SU-DHL-6 (cell line): ENCODE measurements at regions not wholly inside any gene's neighbourhood (a gene's known extent, or its start where the extent isn't known, plus 50 kb on each side); places are given as distances from the start of the nearest gene placed in this dataset.

Experiments used
- H2AFZ ChIP-seq: fragments of 200-600 bp; sonication (generic); 2 replicates; pipeline ENCODE4 v1.6.1; 2014; ENCODE audit warnings: low read depth, mild to moderate bottlenecking, moderate library complexity, mixed read lengths, antibody characterized with exemption, low read length; ENCODE audit not compliant: severe bottlenecking
- H3F3A ChIP-seq: fragments of 200-600 bp; shearing (Covaris generic); 2 replicates; pipeline ENCODE4 v1.6.0; 2016; ENCODE audit warnings: antibody characterized with exemption, mild to moderate bottlenecking; ENCODE audit not compliant: insufficient read depth
- H3K27ac ChIP-seq: fragments of 200-600 bp; sonication (generic); 2 replicates; pipeline ENCODE4 v1.5.1; 2016; ENCODE audit warnings: low read depth, mild to moderate bottlenecking, low read length, moderate library complexity, mixed read lengths
- H3K27me3 ChIP-seq: fragments of 200-600 bp; sonication (generic), shearing (Covaris generic); 2 replicates; pipeline ENCODE4 v1.6.0; 2014; ENCODE audit warnings: mild to moderate bottlenecking, low read length
- H3K36me3 ChIP-seq: fragments of 200-600 bp; sonication (generic); 2 replicates; pipeline ENCODE4 v1.6.1; 2014; ENCODE audit warnings: mild to moderate bottlenecking, low read length, mixed read lengths
- H3K4me2 ChIP-seq: fragments of 300-600, 200-600 bp; shearing (Covaris generic), sonication (generic); 2 replicates; pipeline ENCODE4 v1.6.0; 2014; ENCODE audit warnings: low read length, low read depth, mild to moderate bottlenecking; ENCODE audit not compliant: poor library complexity, severe bottlenecking
- H3K4me3 ChIP-seq: fragments of 200-600 bp; sonication (generic); 2 replicates; pipeline ENCODE4 v1.5.1; 2014; ENCODE audit warnings: antibody characterized with exemption, low read length, mild to moderate bottlenecking, mixed read lengths; ENCODE audit not compliant: insufficient read depth, poor library complexity, severe bottlenecking
- H3K79me2 ChIP-seq: fragments of 200-600 bp; sonication (generic); 2 replicates; pipeline ENCODE4 v1.6.1; 2014; ENCODE audit warnings: mild to moderate bottlenecking, low read length, moderate library complexity; ENCODE audit not compliant: insufficient read depth
- H3K9ac ChIP-seq: fragments of 200-600 bp; sonication (generic); 2 replicates; pipeline ENCODE4 v1.7.0; 2014; ENCODE audit warnings: mild to moderate bottlenecking, low read length
- H3K9me2 ChIP-seq: fragments of 200-600 bp; sonication (generic); replicated peaks from 2 replicates; pipeline ENCODE4 v1.6.1; 2014; ENCODE audit warnings: low read length; ENCODE audit not compliant: insufficient read depth
- H3K9me3 ChIP-seq: fragments of 200-600 bp; sonication (generic); 2 replicates; pipeline ENCODE4 v1.6.1; 2014; ENCODE audit warnings: low read length, mixed read lengths; ENCODE audit not compliant: insufficient read depth
- H4K20me1 ChIP-seq: fragments of 200-600 bp; sonication (generic); 2 replicates; pipeline ENCODE4 v1.6.1; 2014; ENCODE audit warnings: low read depth, mild to moderate bottlenecking, antibody characterized with exemption, low read length, moderate library complexity, mixed read lengths
- CTCF ChIP-seq: fragments of 200-600 bp; sonication (generic); IDR thresholded peaks from one replicate; pipeline ENCODE4 v1.5.1; 2017; ENCODE audit warnings: antibody characterized with exemption, mild to moderate bottlenecking, low read length, moderate library complexity; ENCODE audit not compliant: insufficient read depth, poor library complexity, severe bottlenecking
- EZH2phosphoT487 ChIP-seq: fragments of 200-600 bp; sonication (generic), shearing (Covaris generic); conservative IDR thresholded peaks from 2 replicates; pipeline ENCODE4 v1.6.1; 2018; ENCODE audit warnings: mild to moderate bottlenecking, antibody characterized with exemption, low read length, moderate library complexity, mixed read lengths

GRCh38 chr7:95710711-95711110 lies 61.6 kb upstream of the DYNC1I1 start:
- Histone ChIP-seq H3K9me2 (no peaks in the 10 kb centered on the region), H3F3A (no peaks in the 10 kb centered on the region), H3K27me3 (no peaks in the 10 kb centered on the region), H3K36me3 (no peaks in the 10 kb centered on the region), H3K4me2 (no peak overlapping the region), H3K9ac (no peak overlapping the region), H4K20me1 (no peaks in the 10 kb centered on the region; the same call in 1 of the 2 replicates), H2AFZ (no peak overlapping the region), H3K27ac (no peak overlapping the region), H3K79me2 (no peaks in the 10 kb centered on the region), H3K4me3 (no peak overlapping the region), H3K9me3 (peaks cover 7% of the 10 kb centered on the region; the same call in 1 of the 2 replicates)
- no peak for TF ChIP-seq CTCF
- TF ChIP-seq EZH2phosphoT487: no peak

DNA sequence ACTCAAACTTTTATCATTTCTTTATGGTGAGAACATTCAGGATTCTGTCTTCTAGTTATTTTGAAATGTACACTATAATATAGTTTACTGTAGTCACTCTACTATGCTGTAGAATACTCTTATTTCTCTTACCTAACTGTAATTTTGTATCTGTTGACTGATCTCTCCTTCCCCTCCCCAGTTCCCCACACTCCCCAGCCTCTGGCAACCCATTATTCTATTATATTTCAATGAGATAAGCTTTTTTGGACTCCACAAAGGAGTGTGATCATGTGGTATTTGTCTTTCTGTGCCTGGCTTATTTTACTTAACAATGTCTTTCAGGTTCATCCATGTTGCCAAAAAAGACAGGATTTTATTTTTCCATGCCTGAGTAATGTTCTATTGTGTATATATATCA lies 71.4 kb upstream of the DYNC1I1 start:
- Histone ChIP-seq H3K9ac (no peak overlapping the region), H3K4me3 (no peak overlapping the region), H3K4me2 (no peak overlapping the region), H3K27ac (no peak overlapping the region), H3K36me3 (no peaks in the 10 kb centered on the region), H4K20me1 (peaks cover 4% of the 10 kb centered on the region; the same call in 1 of the 2 replicates), H3K9me2 (no peaks in the 10 kb centered on the region), H3F3A (no peaks in the 10 kb centered on the region), H3K79me2 (no peaks in the 10 kb centered on the region), H2AFZ (no peak overlapping the region), H3K9me3 (peaks cover 8% of the 10 kb centered on the region; the same call in 1 of the 2 replicates), H3K27me3 (no peaks in the 10 kb centered on the region)
- TF ChIP-seq CTCF: no peak
- no peak for TF ChIP-seq EZH2phosphoT487

- H3K4me3 ChIP-seq: no peak overlapping the region
- no peaks in the 10 kb centered on the region for H3K9me3 ChIP-seq
- no peak overlapping the region for H3K4me2 ChIP-seq
- H4K20me1 ChIP-seq: peaks cover 4% of the 10 kb centered on the region; the same call in 1 of the 2 replicates
- H3K27me3 ChIP-seq: no peaks in the 10 kb centered on the region
- no peak overlapping the region for H2AFZ ChIP-seq
- no peak for TF ChIP-seq EZH2phosphoT487
- TF ChIP-seq CTCF: no peak
- no peaks in the 10 kb centered on the region for H3K9me2 ChIP-seq
- no peaks in the 10 kb centered on the region for H3K79me2 ChIP-seq
- no peaks in the 10 kb centered on the region for H3F3A ChIP-seq
- no peaks in the 10 kb centered on the region for H3K36me3 ChIP-seq
- H3K9ac ChIP-seq: no peak overlapping the region
- H3K27ac ChIP-seq: no peak overlapping the region
Observed at GRCh38 chr7:95694334-95694733, 78.0 kb upstream of the DYNC1I1 start.
